ENCODE measurements at regions not wholly inside any gene's neighbourhood (a gene's known extent, or its start where the extent isn't known, plus 50 kb on each side); places are given as distances from the start of the nearest gene placed in this dataset.

GRCh38 chr12:5134861-5135525 is 91.3 kb downstream of the KCNA5 start:
- TF ChIP-seq POLR2A (IDR thresholded peaks at IDR 0.05) = no peak
- TF ChIP-seq CTCF (IDR thresholded peaks at IDR 0.05) = no peak
- DNase-seq (ENCODE audit: low spot score in 2 of 2) = no peak
- intact Hi-C loops (cut with DNase I; ENCODE audit: low total_unique reads) = no loop called here
- WGBS, 2 donors = 45 to 47% methylated on average over 5 of the region's 5 CpGs
- H3K4me3 ChIP-seq (ENCODE audit: low read depth, poor library complexity, severe bottlenecking) = no peak overlapping the region

- WGBS, 2 donors = 68 to 69% methylated on average over 7 of the region's 7 CpGs
- TF ChIP-seq CTCF (IDR thresholded peaks at IDR 0.05) = no peak
- no peak for TF ChIP-seq POLR2A (IDR thresholded peaks at IDR 0.05)
Measured at GRCh38 chr12:5138256-5138655, 94.6 kb downstream of the KCNA5 start.

GRCh38 chr12:5138845-5139244 is 95.2 kb downstream of the KCNA5 start:
- intact Hi-C loops (cut with DNase I; ENCODE audit: low total_unique reads) = no loop called here
- no peak for DNase-seq (ENCODE audit: low spot score in 2 of 2)
- TF ChIP-seq CTCF (IDR thresholded peaks at IDR 0.05) (no peak), POLR2A (IDR thresholded peaks at IDR 0.05) (no peak)
- no peak overlapping the region for H3K4me3 ChIP-seq (ENCODE audit: low read depth, poor library complexity, severe bottlenecking)

More at GRCh38 chr12:5138256-5138655, 94.6 kb downstream of the KCNA5 start:
- DNase-seq (ENCODE audit: low spot score in 2 of 2) = no peak
- no peak overlapping the region for H3K4me3 ChIP-seq (ENCODE audit: low read depth, poor library complexity, severe bottlenecking)
- intact Hi-C loops (cut with DNase I; ENCODE audit: low total_unique reads) = no loop called here

- DNase-seq (ENCODE audit: low spot score in 2 of 2) = no peak
- intact Hi-C loops (cut with DNase I; ENCODE audit: low total_unique reads) = no loop called here
- TF ChIP-seq POLR2A (IDR thresholded peaks at IDR 0.05) (no peak), CTCF (IDR thresholded peaks at IDR 0.05) (no peak)
- no peak overlapping the region for H3K4me3 ChIP-seq (ENCODE audit: low read depth, poor library complexity, severe bottlenecking)
- WGBS, 2 donors = 88 to 89% methylated on average over 6 of the region's 6 CpGs
Measured at GRCh38 chr12:5139751-5140150, 96.1 kb downstream of the KCNA5 start.

- DNase-seq (ENCODE audit: low spot score in 2 of 2) = no peak
- no peak overlapping the region for H3K4me3 ChIP-seq (ENCODE audit: low read depth, poor library complexity, severe bottlenecking)
- 70 to 79% methylated on average over 3 of the region's 3 CpGs for WGBS, 2 donors
- intact Hi-C loops (cut with DNase I; ENCODE audit: low total_unique reads) = no loop called here
- no peak for TF ChIP-seq CTCF (IDR thresholded peaks at IDR 0.05)
- TF ChIP-seq POLR2A (IDR thresholded peaks at IDR 0.05) = no peak
Measured at GRCh38 chr12:5140190-5140589, 96.5 kb downstream of the KCNA5 start.

GRCh38 chr12:5148880-5149279 is 105.2 kb downstream of the KCNA5 start:
- WGBS, 2 donors = 78 to 82% methylated on average over 1 of the region's 1 CpG
- no peak overlapping the region for H3K4me3 ChIP-seq (ENCODE audit: low read depth, poor library complexity, severe bottlenecking)
- TF ChIP-seq CTCF (IDR thresholded peaks at IDR 0.05) (no peak), POLR2A (IDR thresholded peaks at IDR 0.05) (no peak)
- DNase-seq (ENCODE audit: low spot score in 2 of 2) = no peak
- intact Hi-C loops (cut with DNase I; ENCODE audit: low total_unique reads) = no loop called here

All from lower leg skin (tissue), 4 donors.